Hematopoietic multipotent progenitor cell treated with erythropoietin and hydrocortisone succinate and interleukin-3 and kit ligand, for 4 days (in vitro differentiated cells): ENCODE measurements at regions not wholly inside any gene's neighbourhood (a gene's known extent, or its start where the extent isn't known, plus 50 kb on each side); places are given as distances from the start of the nearest gene placed in this dataset.
"Not testable (repeated sequence)": the region's sequence is repeated elsewhere in the genome, so short reads cannot be mapped to it uniquely, and the experiment has no call there.

Experiments used
- DNase-seq: peaks from one replicate; pipeline ENCODE4 v3.0.0-alpha.2; 2015

GRCh38 chr5:36482812-36483211 lies 123.6 kb upstream of the SLC1A3 start:
- no peak for DNase-seq

- no peak for DNase-seq
These were observed 116.9 kb upstream of the SLC1A3 start for GRCh38 chr5:36489505-36489904.

DNA sequence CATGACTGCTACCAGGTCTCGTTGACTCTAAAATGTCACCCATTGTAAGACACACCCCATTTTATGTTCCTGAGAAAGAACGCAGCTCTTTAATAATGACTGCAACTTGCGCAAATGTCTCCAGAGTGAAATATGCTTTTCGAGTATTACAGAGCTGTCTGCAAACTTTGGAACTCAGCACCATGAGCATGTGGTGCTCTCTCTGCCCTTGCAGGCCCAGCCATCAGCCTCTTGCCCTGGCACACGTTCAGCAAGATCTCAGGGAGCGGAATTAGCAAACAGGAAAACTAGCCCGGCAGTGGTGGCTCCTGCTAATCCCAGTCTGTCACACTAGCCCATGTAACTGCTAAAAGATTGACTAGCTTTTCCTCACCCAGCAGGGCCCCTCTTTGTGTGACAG lies 114.5 kb upstream of the SLC1A3 start:
- no peak for DNase-seq

DNA sequence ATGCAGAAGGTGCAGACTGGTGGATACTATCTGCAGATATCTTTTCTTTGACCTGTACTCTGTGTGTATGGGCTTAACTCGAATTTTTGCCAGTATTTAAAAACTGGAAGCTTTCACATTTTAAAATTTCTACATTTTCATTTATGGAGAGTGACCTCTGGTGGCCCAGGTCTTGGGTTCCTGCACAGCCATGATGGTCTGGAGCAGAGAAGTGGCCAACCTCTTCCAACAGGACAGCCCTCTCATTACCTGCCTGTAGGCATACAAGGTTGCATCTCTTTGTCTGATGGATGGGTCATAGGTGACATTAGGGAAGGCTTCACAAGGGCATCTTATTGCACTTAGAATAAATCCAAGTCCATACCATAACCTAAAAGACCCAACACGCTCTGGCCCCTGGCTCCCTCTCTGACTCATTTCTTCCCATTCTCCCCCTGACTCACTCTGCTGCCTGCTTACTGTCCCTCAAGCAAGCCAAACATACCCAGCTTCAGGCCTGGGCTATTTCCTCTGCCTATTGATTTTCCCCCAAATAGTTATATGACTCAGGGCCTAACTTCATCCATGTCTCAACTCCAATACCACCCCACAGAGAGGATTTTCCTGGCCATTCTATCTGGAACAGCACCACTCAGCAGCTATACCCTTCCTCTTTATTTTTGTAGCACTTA lies 113.3 kb upstream of the SLC1A3 start:
- DNase-seq = peak; percentile 23

DNA sequence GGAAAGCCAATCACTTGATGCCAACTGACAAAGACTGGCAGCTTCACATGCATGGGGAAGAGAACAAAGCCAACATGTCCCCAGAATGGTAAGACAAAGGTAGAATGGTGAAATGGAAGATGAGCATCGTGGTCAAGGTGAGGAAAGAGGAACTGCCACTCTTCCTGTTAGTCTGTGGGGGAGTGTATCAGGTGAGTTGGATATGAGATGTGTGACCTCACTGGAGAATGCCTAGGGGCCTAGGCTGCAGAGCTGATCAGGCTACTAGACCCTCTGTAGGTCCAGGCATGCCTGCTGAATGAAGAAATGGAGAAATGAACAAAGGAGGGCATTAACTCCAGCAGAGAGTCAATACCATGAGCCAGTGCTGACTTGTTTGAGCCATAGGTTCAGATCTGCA lies 112.4 kb upstream of the SLC1A3 start:
- DNase-seq = no peak

- DNase-seq = no peak
These were observed 111.4 kb upstream of the SLC1A3 start for GRCh38 chr5:36494841-36495601.

- no peak for DNase-seq
These were observed 110.8 kb upstream of the SLC1A3 start for GRCh38 chr5:36495611-36496010.

GRCh38 chr5:36496471-36496870 lies 109.9 kb upstream of the SLC1A3 start:
- DNase-seq = no peak

DNA sequence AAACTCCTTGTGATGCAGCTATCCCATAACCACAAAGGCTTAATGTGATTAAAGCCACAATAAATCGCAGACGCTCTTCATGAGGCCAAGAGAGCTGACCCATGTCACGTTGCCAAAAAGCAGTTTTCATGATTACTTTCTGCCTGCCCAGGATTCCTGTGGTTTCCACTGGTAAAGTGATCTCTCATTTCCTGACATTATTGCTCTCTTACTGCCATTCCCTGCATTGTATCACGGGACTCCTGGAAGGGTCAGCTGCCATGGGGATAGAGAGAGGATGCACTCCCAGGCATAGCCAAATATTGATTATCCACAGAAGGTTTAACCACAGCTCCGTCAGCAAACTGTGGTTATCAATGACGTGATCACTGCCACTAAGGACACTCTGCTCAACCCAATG lies 103.8 kb upstream of the SLC1A3 start:
- no peak for DNase-seq

GRCh38 chr5:36505021-36505420 lies 101.4 kb upstream of the SLC1A3 start:
- DNase-seq = no peak

- DNase-seq = peak; percentile 88
These were observed 99.0 kb upstream of the SLC1A3 start for GRCh38 chr5:36507332-36507952.

GRCh38 chr5:36508331-36508730 lies 98.1 kb upstream of the SLC1A3 start:
- DNase-seq = not testable (repeated sequence)

DNA sequence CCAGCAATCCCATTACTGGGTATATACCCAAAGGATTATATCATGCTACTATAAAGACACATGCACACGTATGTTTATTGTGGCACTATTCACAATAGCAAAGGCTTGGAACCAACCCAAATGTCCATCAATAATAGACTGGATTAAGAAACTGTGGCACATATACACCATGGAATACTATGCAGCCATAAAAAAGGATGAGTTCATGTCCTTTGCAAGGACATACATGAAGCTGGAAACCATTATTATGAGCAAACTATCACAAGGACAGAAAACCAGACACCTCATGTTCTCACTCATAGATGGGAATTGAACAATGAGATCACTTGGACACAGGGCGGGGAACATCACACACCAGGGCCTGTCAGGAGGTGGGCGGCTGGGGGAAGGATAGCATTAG lies 92.8 kb upstream of the SLC1A3 start:
- not testable (repeated sequence) for DNase-seq

DNA sequence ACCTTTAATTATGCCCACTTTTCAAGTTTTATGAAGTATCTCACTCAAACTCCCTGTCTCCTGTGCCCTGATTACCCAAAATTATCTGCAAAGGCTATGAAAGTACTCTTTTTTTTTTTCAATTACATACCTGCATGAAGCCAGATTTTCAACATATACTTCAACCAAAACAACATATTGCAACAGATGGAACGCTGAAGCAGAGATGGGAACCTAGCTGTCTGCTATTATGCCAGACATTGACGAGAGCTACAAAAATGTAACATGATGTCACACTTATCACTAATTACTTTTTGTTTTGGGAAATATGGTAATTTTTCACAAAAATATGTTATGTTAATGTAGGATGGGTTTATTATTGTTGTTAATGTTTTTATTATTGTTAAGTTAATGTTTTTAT lies 86.5 kb upstream of the SLC1A3 start:
- no peak for DNase-seq

GRCh38 chr5:36521219-36521618 lies 85.2 kb upstream of the SLC1A3 start:
- DNase-seq = no peak

DNA sequence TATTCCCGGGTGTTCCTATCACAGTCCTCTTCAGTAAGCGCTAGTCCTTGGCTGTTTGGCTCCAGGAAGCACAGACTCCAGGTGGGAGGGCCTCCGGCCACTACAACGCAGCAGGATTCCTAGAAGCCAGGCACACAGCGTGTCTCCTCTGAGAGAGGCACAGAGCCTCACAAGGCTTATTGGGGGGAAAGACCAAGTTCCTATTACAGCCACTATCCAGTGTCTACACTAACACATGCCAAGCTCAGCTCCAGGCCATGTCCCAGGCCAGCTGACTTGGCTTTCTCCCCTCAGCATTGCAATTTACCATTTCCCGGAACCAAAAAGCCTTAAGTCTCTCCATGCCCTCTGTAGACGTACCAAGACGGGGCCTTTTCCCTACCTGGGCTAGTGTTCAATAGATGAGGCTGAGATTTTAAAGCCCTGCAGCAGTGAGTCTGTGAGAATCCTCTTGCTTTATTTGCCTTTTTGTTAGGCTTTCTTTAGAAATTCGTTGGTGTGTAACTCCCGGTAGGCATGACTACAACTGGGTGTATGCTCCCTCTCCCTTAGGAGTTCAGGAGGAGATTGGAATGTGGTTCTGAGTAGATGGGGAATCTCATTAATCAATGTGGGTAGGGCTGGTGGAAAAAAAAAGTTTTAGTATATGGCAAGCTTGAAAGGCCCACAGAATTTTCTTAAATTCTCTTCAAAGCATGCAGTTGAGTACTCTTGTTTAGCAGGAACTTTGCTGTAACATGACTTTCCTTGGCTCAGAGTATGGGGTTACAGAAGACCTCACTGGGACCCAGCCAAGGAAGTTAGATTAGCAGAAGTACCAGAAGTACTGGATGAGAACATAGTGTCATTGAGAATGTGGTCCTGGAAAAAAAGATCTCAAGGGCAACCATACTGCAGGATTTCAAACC lies 84.3 kb upstream of the SLC1A3 start:
- DNase-seq = no peak

DNA sequence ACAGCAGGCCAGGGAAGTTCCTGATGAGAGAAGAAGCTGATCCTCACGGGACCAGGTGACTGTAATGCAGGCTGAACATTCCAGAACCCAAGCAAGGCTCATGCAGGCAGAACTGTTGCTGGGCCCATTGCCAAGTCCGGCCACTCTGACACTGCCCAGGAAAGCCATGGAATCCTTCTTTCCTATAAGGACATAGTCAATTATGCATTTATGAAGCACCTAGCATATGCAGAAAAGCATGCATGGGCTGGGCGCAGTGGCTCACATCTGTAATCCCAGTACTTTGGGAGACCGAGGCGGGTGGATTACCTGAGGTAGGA lies 83.7 kb upstream of the SLC1A3 start:
- no peak for DNase-seq

DNA sequence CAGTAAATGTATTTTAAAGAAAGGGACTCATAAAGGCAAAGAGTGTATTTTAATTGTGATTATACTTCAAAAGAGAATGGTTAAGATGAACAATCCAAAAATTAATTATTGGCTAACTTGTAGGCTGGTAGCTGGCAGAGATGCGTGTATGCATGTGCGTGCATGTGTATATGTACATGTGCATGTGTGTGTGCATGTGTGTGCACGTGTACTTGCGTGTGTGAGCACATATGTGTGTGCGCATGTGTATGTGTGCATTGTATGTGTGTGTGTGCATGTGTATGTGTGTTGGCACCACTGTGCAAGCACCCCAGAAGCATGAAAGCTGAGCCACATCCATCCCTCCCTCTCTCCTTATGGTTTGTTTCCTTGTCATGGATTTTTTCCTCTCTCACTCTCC lies 83.0 kb upstream of the SLC1A3 start:
- no peak for DNase-seq

- no peak for DNase-seq
These were observed 82.5 kb upstream of the SLC1A3 start for GRCh38 chr5:36523926-36524325.

- DNase-seq = no peak
These were observed 79.9 kb upstream of the SLC1A3 start for GRCh38 chr5:36526537-36526936.

- no peak for DNase-seq
These were observed 77.8 kb upstream of the SLC1A3 start for GRCh38 chr5:36528588-36528987.

GRCh38 chr5:36529142-36529541 lies 77.3 kb upstream of the SLC1A3 start:
- DNase-seq = peak; percentile 69

DNA sequence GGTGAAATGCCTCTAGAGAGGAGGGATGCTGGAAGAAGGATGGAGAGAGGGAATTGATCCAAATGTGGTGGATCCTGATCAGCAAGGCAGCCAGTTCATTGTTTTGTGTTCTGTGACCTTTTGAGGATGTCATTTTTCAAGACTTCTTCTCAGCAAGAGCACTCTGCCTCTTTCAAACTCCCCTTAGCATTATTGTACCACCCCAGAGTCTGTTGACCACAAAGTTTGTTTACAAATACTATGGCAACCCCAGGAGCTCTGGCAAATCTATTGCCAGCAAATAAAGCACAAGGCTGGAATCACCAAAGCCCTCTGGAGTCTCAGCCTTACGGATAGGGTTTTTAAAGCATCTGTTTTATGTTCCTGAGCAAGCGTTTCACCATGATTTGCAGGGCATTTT lies 76.2 kb upstream of the SLC1A3 start:
- no peak for DNase-seq
